ENCODE measurements at regions not wholly inside any gene's neighbourhood (a gene's known extent, or its start where the extent isn't known, plus 50 kb on each side); places are given as distances from the start of the nearest gene placed in this dataset.

GRCh38 chr3:95758707-95759106, 1055.7 kb upstream of the EPHA6 start:
- TF ChIP-seq GATA2 (IDR thresholded peaks at IDR 0.05; ENCODE audit: low read depth, low read length) (no peak), GATA3 (IDR thresholded peaks at IDR 0.05; ENCODE audit: low read depth, low read length) (no peak)
